ENCODE measurements at regions not wholly inside any gene's neighbourhood (a gene's known extent, or its start where the extent isn't known, plus 50 kb on each side); places are given as distances from the start of the nearest gene placed in this dataset.
A peak's percentile ranks its signal among the peaks of the same experiment; 100 is the strongest.
"Not testable (repeated sequence)": the region's sequence is repeated elsewhere in the genome, so short reads cannot be mapped to it uniquely, and the experiment has no call there.

DNA sequence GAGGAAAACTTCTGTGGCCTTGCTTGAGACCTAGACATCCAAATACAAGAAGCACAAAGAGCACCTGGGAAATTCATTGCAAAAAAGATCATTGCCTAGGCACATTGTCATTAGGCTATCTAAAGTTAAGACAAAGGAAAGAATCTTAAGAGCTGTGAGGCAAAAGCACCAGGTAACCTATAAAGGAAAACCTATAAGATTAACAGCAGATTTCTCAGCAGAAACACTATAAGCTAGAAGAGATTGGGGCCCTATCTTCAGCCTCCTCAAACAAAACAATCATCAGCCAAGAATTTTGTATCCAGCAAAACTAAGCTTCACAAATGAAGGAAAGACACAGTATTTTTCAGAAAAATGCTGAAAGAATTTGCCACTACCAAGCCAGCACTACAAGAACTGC lies 1003.3 kb downstream of the XPNPEP1 start:
- not testable (repeated sequence) for ATAC-seq

DNA sequence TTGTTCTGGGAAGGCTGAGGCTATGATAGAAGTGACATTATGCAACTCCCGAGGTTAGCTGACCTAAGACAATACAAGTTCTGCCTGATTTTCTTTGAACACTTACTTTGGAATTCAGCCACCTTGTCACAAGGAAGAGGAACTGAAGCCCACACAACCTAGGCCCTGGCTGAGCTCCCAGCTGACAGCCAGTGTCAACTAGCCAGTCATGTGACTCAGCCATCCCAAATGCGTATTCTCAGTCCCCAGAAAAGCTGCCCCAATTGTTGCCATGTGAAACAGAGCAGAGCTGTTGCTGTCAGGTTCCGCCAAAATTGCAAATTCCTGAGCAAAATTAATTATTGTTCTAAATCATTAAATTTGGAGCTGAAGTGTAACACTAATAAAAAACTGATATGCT lies 1010.0 kb downstream of the XPNPEP1 start:
- no peak for ATAC-seq

DNA sequence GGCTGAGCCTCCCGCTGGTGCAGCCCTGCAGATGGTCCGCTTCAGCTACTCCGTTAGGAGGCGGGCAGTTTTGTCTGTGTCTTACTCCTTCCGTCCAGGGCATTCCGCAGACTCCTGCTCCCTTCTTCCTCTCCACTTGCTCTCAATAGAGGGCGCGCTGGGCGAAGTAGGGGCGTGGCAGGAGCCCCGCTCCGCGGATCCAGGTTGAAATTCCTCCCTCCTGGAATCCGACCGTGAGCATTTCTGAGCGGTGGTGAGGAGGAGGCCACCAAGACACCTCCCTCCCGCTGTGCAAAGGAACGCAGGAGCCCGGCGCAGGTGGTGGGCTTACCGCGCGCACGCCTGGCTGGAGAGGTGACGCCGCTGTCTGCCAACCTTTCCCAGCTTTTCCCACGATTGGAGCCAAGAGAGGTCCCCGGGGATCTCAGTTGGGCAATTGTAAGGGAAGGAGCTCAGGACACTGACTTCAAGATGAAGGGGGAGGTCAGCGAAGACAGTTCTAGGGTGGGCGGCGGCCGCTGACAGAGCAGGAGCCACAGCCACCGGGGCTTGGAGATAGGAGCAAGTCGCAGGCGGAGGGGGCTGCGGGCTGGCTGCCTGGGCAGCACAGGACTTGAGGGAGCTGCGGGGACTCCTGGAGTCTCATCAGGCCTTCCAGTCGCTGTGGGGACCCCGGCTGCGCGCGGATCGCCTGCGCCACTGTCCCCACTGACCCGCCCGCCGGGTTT lies 1011.3 kb downstream of the XPNPEP1 start:
- peak; percentile 17 for ATAC-seq

DNA sequence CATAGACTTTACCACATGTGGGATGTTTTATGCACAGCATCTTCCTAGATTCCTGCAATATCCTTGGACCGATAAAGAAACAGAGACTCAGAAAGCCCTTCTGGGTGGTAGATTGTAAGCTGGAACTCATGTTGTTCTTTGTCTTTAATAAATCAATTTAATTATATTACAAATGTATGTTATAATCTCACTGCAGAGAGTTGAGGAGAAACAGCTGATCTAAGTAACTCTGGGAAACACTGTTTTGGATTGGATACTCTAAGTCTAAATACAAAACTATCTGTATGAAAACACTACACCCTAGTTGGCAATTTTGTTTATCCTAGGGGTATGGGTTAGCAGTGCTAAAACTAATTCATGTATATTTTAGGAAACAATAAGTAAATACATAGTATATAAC lies 1015.2 kb downstream of the XPNPEP1 start:
- ATAC-seq, result no peak

DNA sequence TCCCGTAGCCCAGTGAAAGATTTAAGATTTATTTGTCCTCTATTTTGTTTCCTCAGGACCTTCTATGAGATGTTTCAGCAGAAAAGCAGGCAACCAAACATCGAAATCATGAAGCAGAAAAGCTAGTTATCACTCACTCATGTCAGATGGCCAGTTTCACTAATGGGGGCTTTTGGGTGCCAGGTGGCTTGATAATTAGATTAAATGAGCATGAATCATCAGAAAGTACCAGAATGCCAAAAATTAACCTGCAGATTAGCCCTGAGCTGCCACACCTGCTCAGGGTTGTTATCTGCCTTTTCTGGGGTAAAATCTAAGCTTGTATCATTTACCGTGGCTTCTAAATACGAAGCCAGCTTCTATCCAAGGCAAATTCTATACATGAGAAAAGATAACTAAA lies 1017.5 kb downstream of the XPNPEP1 start:
- ATAC-seq, result no peak

DNA sequence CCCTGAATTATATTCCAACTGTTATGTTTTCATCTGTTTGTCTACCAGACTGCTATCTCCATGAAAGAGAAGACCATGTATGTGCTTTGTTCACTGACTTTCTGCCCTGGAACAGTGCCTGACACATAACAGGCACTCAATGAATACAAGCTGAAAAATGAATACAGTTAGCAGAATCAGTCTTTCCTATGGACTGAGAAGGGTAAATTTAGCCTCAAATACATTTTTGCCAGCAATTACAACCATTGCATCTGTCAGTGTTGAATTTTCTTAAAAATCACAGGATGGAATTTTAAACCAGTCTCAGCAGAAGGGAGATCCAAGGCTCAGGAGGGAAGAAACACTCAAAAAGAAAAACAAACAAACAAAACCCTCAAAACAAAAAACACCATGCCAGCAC lies 1018.1 kb downstream of the XPNPEP1 start:
- ATAC-seq, result no peak

DNA sequence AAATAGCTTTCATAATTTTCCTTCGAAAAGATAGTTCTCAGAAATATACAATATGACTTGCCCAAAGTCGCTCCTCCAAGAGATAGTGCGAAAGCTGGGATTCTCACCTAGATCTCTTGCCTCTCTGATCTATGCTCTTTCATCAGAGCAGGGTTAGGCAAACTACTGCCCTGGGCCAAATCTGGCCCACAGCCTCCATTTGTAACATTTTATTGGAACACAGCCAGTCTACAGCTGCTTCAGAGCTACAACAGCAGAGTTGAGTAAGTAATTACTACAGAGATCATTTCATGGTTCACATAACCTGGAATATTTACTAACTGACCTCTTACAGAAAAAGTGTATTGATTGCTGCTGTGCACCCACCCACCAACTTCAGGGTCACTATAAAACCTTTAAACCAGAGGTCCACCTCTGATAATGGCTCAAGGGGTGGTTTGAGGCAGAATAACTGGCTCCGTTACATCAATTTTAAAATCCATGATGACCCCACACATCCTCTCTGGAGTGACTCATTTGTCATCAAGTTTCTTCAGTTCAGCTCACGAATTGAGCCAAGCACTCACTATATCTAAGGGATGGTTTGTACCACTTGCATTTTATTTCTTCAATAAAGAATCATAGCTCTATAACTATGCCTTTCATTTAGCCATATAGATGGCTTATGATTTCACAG lies 1019.0 kb downstream of the XPNPEP1 start:
- no peak for ATAC-seq

DNA sequence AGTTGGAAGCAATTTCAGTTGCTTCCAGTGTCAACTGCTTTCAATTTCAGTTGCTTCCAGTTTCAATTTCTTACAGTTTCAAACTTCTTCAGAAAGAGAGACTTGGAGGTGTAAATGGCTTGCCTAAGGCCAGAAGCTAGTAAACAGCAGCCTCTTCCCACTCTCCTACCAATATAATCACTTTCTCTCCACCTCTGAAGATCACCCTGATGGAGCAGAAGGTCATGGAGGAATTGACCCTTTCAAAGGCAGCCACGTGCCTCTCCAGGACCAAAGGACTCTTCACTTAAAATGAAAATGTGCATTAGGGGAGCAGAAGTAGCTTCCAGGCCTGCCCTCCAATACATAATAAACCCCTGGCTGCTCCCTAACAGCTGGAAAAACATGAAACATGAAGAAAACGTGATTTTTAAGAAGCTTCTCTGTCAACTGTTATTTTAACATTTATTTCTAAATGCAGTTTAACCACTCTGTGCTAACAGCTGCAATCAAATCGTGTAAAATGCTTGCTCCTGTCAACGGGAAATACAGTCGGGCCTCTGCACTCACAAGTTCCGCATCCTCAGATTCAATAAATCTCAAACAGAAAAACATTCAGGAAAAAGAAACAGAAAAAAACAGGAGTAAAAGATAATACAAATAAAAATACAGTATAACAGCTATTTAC lies 1020.6 kb downstream of the XPNPEP1 start:
- ATAC-seq, result no peak

DNA sequence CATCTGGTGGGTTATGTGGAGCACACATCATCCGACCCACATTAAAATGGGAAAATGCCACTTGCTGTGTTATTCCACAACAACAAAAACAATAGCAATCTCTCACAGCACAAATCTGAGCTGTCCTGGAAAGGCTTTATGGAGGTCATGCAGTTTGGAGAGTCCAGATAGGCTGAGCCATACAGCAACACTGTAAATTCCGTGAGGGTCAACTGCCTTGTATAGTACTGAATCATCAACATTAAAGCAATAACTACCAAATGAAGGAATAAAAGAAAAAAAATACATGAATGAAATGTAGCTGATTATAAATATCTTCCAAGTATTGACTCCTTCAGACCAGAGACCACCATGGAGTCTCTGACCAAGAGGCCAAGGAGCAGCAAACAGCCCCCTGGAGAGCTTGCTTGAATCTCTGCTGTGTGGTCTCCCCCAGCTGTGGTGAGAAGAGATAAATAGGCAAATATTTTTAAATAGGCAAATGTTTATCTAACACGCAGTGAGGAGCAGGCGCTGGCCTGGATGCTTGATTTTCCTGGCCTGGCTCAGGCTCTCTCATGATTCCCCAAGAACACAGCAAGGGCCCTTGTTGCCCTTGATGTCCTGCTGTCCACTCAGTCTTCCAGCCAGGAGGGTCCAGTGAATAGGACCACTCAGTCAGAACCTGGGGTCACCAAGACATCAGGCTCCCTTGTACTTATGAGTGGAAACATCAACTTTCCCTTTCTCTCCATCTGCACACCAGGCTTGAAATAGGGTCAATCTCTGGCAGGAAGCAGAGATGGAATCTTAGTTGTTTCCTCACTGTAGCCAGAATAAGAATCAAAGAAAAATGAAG lies 1021.3 kb downstream of the XPNPEP1 start:
- no peak for ATAC-seq

DNA sequence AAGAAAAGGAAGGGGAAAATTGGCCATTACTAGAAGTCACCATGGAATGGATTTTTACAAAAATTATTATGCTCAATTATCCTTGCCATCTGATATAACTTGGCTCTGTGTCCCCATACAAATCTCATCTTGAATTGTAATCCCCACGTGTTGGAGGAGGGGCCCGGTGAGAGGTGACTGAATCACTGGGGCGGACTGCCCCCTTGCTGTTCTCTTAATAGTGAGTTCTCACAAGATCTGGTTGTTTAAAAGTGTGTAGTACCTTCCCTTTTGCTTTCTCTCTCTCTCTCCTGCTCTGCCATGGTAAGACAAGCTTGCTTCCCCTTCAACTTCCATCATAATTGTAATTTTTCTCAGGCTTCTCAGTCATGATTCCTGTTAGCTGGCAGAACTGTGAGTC lies 1023.6 kb downstream of the XPNPEP1 start:
- ATAC-seq, result no peak

DNA sequence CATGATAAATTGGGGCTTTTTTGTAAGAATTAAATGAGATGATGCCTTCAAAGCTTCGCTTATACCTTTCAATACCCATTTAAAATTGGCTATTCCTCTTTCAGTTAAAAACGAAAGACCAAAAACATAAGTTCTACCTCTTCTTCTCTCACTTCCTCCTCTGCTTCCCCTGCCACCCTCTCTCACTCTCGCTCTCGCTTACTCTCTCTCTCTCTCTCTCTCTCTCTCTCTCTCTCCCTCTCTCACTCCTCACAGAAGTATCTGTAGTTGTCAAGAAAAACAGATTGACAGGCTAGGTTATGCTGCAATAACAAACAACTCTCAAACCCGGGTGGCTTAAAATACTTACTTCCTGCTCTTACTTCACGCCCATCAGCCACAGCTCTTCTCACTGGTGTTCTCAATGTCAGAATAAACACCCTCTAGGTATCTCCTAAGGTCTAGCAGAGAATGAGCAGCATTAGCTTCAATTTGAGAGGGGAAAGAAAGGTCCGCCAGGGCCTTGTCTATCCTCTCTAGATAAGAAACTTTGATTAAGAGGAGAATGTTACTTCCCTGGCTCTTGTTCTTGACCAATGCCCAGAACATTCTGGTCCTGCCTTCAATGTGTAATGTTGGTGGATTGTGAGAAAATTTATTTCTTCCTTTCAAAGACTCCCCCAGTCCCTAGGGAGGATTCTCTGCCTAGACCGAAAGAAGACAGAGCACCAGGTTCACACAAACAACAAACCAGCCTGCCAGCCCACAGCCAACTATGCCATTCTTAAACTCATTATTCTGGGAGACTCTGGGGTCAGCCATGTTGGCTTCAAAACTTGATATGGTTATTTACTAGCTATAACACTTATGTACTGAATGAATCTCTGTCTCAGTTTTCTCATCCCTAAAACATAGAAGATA lies 1028.7 kb downstream of the XPNPEP1 start:
- peak; percentile 44 for ATAC-seq

DNA sequence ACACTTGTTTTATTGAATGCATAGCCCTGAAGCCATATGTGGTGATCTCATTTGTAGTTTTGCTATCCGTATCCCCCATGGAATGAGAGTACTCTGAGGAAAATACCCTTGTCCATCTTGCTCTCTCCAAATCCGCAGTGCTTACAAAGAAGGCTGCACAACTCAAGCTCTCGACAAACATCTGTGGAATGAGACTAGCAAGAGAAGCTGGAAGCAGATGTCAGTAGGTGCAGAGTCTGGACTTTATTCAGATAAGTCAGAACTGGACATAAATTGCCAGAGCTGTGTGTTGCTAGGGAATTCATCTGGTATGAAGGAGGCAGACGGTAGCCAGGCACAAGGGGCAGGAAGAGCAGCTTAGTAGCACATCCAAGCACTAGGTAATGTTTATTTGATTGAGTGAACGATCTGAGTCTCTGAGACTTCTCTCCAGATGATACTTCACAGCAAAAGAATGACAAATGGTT lies 1046.2 kb downstream of the XPNPEP1 start:
- no peak for ATAC-seq

DNA sequence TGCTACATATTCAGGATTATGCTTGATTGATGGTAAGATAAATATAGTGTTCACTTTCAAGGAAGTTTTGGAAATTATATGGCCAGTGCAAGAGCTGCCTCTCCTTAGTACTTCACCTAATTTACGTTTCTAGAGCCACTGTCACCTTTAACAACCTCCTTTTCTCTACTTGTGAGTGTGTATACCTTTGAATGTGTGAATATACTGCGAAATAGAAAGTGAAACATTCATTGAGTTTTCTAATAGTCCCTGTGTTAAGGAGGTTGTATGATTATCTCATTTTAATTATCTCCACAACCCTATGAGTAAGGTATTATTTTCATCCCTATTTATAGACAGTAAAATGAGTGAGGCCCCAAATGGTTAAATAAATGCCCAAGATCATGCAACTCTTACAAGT lies 1050.5 kb downstream of the XPNPEP1 start:
- ATAC-seq, result no peak

DNA sequence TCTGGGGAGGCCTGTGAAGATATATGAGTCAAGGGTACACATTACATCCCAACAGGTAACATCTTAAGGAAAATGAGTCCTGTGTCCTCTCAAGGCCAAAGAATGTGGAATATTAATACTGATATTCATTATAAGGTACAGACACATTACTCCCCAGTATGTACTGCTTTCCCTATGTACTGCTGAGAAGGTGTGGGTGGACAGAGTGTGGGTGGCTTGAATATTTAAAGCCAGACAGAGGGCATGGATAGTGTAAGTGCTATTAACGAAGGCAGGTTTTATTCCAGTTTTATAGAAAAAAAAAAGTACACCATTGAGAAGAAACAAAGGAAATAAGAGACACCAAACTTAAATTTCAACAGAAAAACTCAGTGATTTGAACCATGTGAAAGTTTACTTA lies 1054.4 kb downstream of the XPNPEP1 start:
- ATAC-seq, result no peak

DNA sequence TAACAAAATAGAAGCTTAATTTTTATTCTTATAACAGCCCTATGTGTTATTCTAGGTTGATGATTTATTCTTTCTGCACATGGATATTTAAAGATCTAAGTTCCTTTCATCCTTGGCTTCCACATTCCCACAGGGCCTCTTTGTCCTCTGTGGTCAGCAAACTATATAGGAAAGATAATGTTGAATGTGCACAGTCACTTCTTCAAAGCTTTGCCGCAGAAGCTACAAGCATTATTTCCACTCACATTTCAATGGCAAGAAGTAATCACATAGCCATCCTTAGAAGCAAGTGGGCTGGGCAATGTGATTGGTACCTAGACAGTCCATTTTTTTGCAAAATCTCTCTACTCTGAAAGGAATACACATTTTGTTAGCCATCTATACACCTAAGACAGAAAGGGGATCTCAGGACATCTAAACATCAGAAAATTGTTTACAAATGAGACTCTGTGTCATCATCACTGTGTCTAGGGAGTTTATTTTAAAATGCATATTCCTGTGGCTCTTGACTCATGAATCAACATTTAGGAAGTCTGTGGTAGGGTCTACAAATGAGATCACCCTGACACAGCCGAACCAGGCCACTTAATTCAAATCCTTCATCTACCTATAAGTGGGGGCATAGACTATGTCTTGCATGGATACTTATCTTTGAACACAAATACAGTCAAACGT lies 1060.5 kb downstream of the XPNPEP1 start:
- no peak for ATAC-seq

DNA sequence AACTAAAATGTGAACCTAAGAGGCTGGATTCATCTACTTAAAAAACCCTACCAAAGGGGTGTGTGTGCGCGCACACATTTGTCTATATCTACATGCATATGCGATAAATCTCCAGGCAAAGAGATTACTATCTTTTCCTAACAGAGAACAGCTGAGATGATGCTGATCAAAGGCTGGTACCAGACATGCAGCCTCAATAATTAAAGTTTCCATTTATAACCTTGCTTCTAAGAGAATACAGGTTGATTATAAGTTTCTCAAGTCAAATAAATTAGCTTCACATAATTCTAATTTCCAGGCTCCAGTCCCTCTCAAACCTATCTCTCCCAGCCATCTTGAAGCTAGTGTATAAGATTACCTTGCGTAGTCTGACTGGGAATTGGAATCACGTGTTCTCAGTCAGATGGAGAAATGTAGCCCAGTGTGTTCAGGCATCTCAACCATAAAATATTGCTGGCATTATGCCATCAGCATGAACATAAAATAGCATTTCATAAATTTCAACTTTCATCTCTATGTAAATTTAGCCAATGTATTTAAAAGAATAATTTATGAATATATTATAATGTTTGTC lies 1062.0 kb downstream of the XPNPEP1 start:
- ATAC-seq, result no peak

DNA sequence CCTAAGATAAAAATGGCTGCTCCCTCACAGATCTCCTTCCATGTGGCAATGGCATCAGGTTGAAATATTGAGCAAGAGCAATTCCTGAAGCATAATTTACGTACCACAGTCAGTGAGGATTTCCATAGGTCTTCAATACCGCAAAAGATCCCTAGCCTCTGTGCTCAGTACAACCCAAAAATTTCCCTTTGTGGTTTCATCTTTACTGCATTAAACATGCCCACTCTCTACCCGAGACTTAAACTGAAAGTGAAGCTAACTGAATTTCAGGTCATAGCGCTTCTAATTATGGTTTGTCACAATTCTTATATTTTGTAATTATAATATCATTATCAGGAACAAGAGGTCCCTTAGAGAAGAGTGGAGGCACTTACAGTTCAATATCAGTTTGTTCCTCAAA lies 1071.1 kb downstream of the XPNPEP1 start:
- no peak for ATAC-seq

DNA sequence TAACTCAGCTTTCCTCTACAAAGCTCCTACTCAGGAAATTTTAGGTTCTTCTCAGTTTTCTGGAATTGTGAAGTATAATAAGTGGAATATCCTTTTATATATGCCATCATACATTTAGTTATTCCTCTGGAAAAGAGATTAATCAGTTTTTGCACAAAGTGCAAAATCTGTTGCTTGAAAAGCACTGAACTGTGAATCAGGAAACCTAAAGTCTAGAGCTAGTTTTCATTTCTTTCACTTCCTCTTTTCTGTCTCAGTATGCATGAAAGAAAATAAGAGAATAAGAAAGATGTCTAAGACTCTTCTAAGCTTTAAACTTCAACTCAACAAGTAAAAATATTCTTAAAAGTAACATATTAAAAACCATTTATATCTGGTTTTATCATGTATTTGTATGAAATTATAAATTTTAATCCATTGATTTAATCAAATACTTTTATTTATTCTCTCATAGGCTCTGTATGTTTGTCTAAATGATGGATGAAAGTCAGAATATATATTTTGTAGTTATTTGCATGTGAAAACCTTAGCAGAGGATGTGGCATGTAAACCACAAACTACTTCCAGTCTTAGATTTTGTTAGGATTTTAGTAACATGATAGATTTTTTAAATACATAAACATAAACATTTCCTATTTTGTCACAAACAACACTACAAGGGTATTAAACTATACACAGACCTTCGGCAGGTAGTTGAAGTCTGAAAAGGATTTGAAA lies 1073.0 kb downstream of the XPNPEP1 start:
- ATAC-seq, result no peak

DNA sequence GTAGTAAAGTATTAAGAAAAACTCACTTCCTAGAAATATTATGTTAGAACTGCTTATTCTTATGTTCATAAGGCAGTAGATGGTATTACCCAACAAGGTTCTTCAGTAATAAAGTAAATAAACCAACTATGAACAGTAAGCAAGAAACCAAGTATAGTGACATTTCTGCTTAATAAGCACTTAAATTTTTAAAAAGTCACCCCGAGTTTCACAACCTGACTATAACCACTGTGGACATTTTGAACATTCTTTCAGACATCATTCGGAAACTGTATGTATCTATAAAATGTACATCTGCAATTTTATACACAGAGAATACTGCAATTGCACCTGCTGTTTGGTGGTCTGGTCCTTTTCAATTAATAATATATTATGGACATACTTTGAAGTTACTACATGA lies 1073.6 kb downstream of the XPNPEP1 start:
- no peak for ATAC-seq

DNA sequence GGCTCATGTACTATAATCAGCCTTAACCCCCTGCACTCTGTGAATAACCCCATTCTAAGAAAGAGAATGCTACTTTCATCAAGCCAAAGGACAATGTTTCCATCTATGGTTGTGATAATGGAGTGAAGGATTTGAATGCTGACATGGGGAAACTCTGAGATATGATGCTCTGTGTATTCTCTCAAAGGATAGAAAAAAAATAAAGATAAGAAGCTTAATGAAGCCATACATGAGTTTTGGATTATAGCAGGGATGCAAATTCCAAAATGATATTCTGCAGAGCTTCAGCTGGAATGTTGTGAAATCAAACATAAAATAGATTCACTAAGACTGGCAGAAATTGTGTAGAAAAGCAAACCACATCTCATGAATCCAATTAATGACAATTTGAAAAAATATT lies 1074.1 kb downstream of the XPNPEP1 start:
- ATAC-seq, result no peak
